CD14-positive monocyte (primary cell): ENCODE measurements at regions not wholly inside any gene's neighbourhood (a gene's known extent, or its start where the extent isn't known, plus 50 kb on each side); places are given as distances from the start of the nearest gene placed in this dataset.

Source experiments
- DNase-seq, 3 donors: peaks; one replicate each; pipeline ENCODE4 v3.0.0-alpha.2; 2011 to 2022
- H2AFZ ChIP-seq: 2 replicates; pipeline ENCODE4 v1.6.0; 2012; ENCODE audit warnings: mild to moderate bottlenecking, low read depth, low read length, inconsistent platforms; ENCODE audit not compliant: insufficient read depth, poor library complexity, severe bottlenecking
- H3K27ac ChIP-seq, 2 donors: 1 replicate in 1 of 2; 2 replicates in 1 of 2; pipeline ENCODE4 v1.5.1; 2012 to 2013; ENCODE audit warnings: low read length in 2 of 2, control low read depth in 1 of 2, inconsistent platforms in 1 of 2, low read depth in 1 of 2, mild to moderate bottlenecking in 1 of 2
- H3K27me3 ChIP-seq, 2 donors: one replicate each; pipeline versions ENCODE4 v1.6.0 to v1.6.1; 2011 to 2013; ENCODE audit warnings: low read length in 2 of 2; ENCODE audit not compliant: control insufficient read depth in 2 of 2, insufficient read depth in 2 of 2
- H3K36me3 ChIP-seq, 2 donors: replicated peaks in 1 of 2; 1 replicate in 1 of 2; 2 replicates in 1 of 2; pipeline versions ENCODE4 v1.5.1 to v1.6.1; 2012 to 2013; ENCODE audit warnings: low read length in 2 of 2, control low read depth in 1 of 2, inconsistent platforms in 1 of 2, mild to moderate bottlenecking in 1 of 2; ENCODE audit not compliant: insufficient read depth in 2 of 2, control insufficient read depth in 1 of 2
- H3K4me1 ChIP-seq, 2 donors: 1 replicate in 1 of 2; 2 replicates in 1 of 2; pipeline versions ENCODE4 v1.5.1 to v1.6.1; 2012 to 2013; ENCODE audit warnings: low read length in 2 of 2, control low read depth in 1 of 2, inconsistent platforms in 1 of 2, mild to moderate bottlenecking in 1 of 2, moderate library complexity in 1 of 2; ENCODE audit not compliant: insufficient read depth in 2 of 2, control insufficient read depth in 1 of 2
- H3K4me2 ChIP-seq: replicated peaks from 2 replicates; pipeline ENCODE3; 2012; ENCODE audit warnings: low read length, moderate library complexity, mild to moderate bottlenecking; ENCODE audit not compliant: poor library complexity, severe bottlenecking; ENCODE audit errors: extremely low read depth
- H3K4me3 ChIP-seq, 3 experiments: fragments of 200-600 bp in 1 of 3; sonication (generic) in 1 of 3; replicated peaks in 1 of 3; 1 replicate in 2 of 3; 2 replicates in 1 of 3; pipeline ENCODE4 v1.5.1; 2011 to 2013; ENCODE audit warnings: low read length in 3 of 3, mild to moderate bottlenecking in 3 of 3, control low read depth in 2 of 3, low read depth in 2 of 3, inconsistent platforms in 1 of 3, moderate library complexity in 1 of 3
- H3K79me2 ChIP-seq: 2 replicates; pipeline ENCODE4 v1.6.0; 2012; ENCODE audit warnings: mild to moderate bottlenecking, control low read depth, inconsistent platforms, low read length, moderate library complexity; ENCODE audit not compliant: insufficient read depth
- H3K9ac ChIP-seq: 2 replicates; pipeline ENCODE4 v1.6.0; 2017; ENCODE audit warnings: low read length, mild to moderate bottlenecking; ENCODE audit not compliant: insufficient read depth, poor library complexity, severe bottlenecking
- H3K9me3 ChIP-seq, 2 donors: replicated peaks in 1 of 2; 1 replicate in 1 of 2; 2 replicates in 1 of 2; pipeline versions ENCODE4 v1.5.1 to v1.6.1; 2012 to 2013; ENCODE audit warnings: low read length in 2 of 2, control low read depth in 1 of 2; ENCODE audit not compliant: control insufficient read depth in 1 of 2, insufficient read depth in 1 of 2
- H4K20me1 ChIP-seq: 2 replicates; pipeline ENCODE4 v1.6.0; 2012; ENCODE audit warnings: mild to moderate bottlenecking, low read length, control low read depth, moderate library complexity; ENCODE audit not compliant: insufficient read depth
- H3K27ac Mint-ChIP-seq, 7 donors: one replicate each; pipeline ENCODE4 v1.8.0; 2020; ENCODE audit warnings: mild to moderate bottlenecking in 7 of 7, mixed read lengths in 7 of 7, moderate library complexity in 6 of 7, inconsistent platforms in 2 of 7
- H3K27me3 Mint-ChIP-seq, 3 donors: one replicate each; pipeline ENCODE4 v1.8.0; 2021 to 2022; ENCODE audit warnings: low read depth in 3 of 3, mild to moderate bottlenecking in 3 of 3, mixed read lengths in 3 of 3, moderate library complexity in 3 of 3, inconsistent platforms in 1 of 3
- H3K36me3 Mint-ChIP-seq, 2 donors: one replicate each; pipeline ENCODE4 v1.8.0; 2020; ENCODE audit warnings: mixed read lengths in 2 of 2, inconsistent platforms in 1 of 2, mild to moderate bottlenecking in 1 of 2
- H3K4me1 Mint-ChIP-seq: one replicate; pipeline ENCODE4 v1.8.0; 2020; ENCODE audit warnings: mild to moderate bottlenecking, mixed read lengths
- H3K4me3 Mint-ChIP-seq, 2 donors: one replicate each; pipeline ENCODE4 v1.8.0; 2020; ENCODE audit warnings: mild to moderate bottlenecking in 2 of 2, mixed read lengths in 2 of 2, moderate library complexity in 1 of 2
- H3K9me3 Mint-ChIP-seq, 7 donors: one replicate each; pipeline ENCODE4 v1.8.0; 2020 to 2022; ENCODE audit warnings: mixed read lengths in 7 of 7, mild to moderate bottlenecking in 6 of 7, moderate library complexity in 6 of 7, inconsistent platforms in 2 of 7
- CTCF ChIP-seq: fragments of 200-600 bp; IDR thresholded peaks from one replicate; pipeline ENCODE4 v1.8.0; 2022; ENCODE audit warnings: antibody characterized with exemption, mild to moderate bottlenecking
- WGBS: methylation state at CpG from one replicate; pipeline ENCODE4 v1.1.5; 2013; ENCODE audit warnings: missing lambda C conversion rate; ENCODE audit not compliant: insufficient coverage; 5-methylcytosine and 5-hydroxymethylcytosine counted together
- intact Hi-C, 2 donors: fragments of 100-400 bp; cut with micrococcal nuclease; formaldehyde crosslinking; loops; one replicate each; pipeline versions ENCODE4 v1.15.0 to v1.15.1; 2023

GRCh38 chr1:30307182-30307581 is 416.2 kb downstream of the MATN1 start:
- peaks cover 3 to 6% (median 5%) of the 10 kb centered on the region in 3 donors for H3K27me3 Mint-ChIP-seq
- intact Hi-C loops = no loop called here
- WGBS = 100% methylated on average over 4 of the region's 5 CpGs

GRCh38 chr1:30305519-30305918 is 417.9 kb downstream of the MATN1 start:
- TF ChIP-seq CTCF = no peak
- no peaks in the 10 kb centered on the region for H3K9me3 ChIP-seq
- H2AFZ ChIP-seq = no peak overlapping the region
- no peak overlapping the region for H3K27ac Mint-ChIP-seq
- H3K4me3 Mint-ChIP-seq = no peak overlapping the region
- no peak overlapping the region for H3K4me2 ChIP-seq
- no peaks in the 10 kb centered on the region for H3K36me3 ChIP-seq
- H3K36me3 Mint-ChIP-seq = no peaks in the 10 kb centered on the region
- H3K9ac ChIP-seq = no peak overlapping the region
- no peak overlapping the region for H3K4me3 ChIP-seq
- intact Hi-C loops = no loop called here
- H3K27me3 Mint-ChIP-seq = peaks cover 0 to 4% (median 3%) of the 10 kb centered on the region in 3 donors
- WGBS = 88% methylated on average over 1 of the region's 3 CpGs
- no peaks in the 10 kb centered on the region for H3K27me3 ChIP-seq
- H3K27ac ChIP-seq = no peak overlapping the region
- no peaks in the 10 kb centered on the region for H3K4me1 ChIP-seq
- no peak for DNase-seq
- H3K79me2 ChIP-seq = no peaks in the 10 kb centered on the region
- H3K9me3 Mint-ChIP-seq = peaks cover 0 to 6% (median 0%) of the 10 kb centered on the region in 7 donors
- H4K20me1 ChIP-seq = no peaks in the 10 kb centered on the region
- no peaks in the 10 kb centered on the region for H3K4me1 Mint-ChIP-seq

More at GRCh38 chr1:30307182-30307581, 416.2 kb downstream of the MATN1 start:
- Histone ChIP-seq H3K9me3 (no peaks in the 10 kb centered on the region), H2AFZ (no peak overlapping the region), H3K36me3 (no peaks in the 10 kb centered on the region), H3K4me1 (no peaks in the 10 kb centered on the region), H3K27ac (no peak overlapping the region), H3K79me2 (no peaks in the 10 kb centered on the region), H4K20me1 (no peaks in the 10 kb centered on the region), H3K27me3 (no peaks in the 10 kb centered on the region), H3K4me3 (no peak overlapping the region), H3K9ac (no peak overlapping the region), H3K4me2 (no peak overlapping the region)
- Mint-ChIP-seq H3K4me1 (no peaks in the 10 kb centered on the region), H3K9me3 (peaks cover 0 to 4% (median 0%) of the 10 kb centered on the region in 7 donors), H3K36me3 (no peaks in the 10 kb centered on the region), H3K4me3 (peak overlapping the region in 1 of 2 donors; percentile 17), H3K27ac (no peak overlapping the region)
- TF ChIP-seq CTCF = no peak
- no peak for DNase-seq
